Upper lobe of left lung (tissue), 4 donors: ENCODE measurements at regions not wholly inside any gene's neighbourhood (a gene's known extent, or its start where the extent isn't known, plus 50 kb on each side); places are given as distances from the start of the nearest gene placed in this dataset.

Experiments used
- EP300 ChIP-seq, 4 donors: sonication (generic); formaldehyde crosslinking; IDR thresholded peaks; one replicate each; pipeline ENCODE4 v1.5.1; 2017; ENCODE audit warnings: antibody characterized with exemption in 4 of 4, control low read depth in 2 of 4
- POLR2A ChIP-seq, 4 donors: fragments of 450-650 bp; IDR thresholded peaks; one replicate each; pipeline ENCODE4 v1.5.1; 2016 to 2017; ENCODE audit warnings: antibody characterized with exemption in 4 of 4, mild to moderate bottlenecking in 2 of 4
- TF ChIP-seq, protein P1 (sequence below), 6 experiments: fragments of 450-650 bp in 4 of 6; fragments of 200-600 bp in 2 of 6; sonication (generic) in 2 of 6; IDR thresholded peaks; one replicate each; pipeline ENCODE4 v1.5.1; 2016 to 2019; ENCODE audit warnings: antibody characterized with exemption in 6 of 6

DNA sequence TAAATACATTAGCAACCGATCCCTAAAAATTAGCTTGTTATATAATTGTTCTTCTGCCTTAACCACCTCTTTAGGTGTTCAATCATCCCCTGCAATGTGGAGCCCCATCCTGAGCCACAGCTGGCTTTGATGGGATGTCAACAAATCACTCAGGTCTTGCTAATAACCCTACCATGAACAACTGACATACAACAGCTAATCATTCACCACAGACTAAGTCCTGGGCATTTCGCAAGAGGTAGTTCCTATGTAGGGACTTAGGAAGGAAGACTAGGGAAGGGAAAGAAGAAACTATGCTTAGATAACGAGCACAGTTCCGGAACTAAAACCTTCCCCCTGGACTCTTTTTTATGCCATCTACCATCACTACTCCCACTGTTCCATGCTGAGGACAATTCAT is 63.6 kb upstream of the PTCHD1 start:
- TF ChIP-seq, protein P1, sequence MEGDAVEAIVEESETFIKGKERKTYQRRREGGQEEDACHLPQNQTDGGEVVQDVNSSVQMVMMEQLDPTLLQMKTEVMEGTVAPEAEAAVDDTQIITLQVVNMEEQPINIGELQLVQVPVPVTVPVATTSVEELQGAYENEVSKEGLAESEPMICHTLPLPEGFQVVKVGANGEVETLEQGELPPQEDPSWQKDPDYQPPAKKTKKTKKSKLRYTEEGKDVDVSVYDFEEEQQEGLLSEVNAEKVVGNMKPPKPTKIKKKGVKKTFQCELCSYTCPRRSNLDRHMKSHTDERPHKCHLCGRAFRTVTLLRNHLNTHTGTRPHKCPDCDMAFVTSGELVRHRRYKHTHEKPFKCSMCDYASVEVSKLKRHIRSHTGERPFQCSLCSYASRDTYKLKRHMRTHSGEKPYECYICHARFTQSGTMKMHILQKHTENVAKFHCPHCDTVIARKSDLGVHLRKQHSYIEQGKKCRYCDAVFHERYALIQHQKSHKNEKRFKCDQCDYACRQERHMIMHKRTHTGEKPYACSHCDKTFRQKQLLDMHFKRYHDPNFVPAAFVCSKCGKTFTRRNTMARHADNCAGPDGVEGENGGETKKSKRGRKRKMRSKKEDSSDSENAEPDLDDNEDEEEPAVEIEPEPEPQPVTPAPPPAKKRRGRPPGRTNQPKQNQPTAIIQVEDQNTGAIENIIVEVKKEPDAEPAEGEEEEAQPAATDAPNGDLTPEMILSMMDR (IDR thresholded peaks at IDR 0.05) = no peak
- TF ChIP-seq POLR2A (IDR thresholded peaks at IDR 0.05) (no peak), EP300 (IDR thresholded peaks at IDR 0.05) (no peak)
